AG04449 (cell line): ENCODE measurements at regions not wholly inside any gene's neighbourhood (a gene's known extent, or its start where the extent isn't known, plus 50 kb on each side); places are given as distances from the start of the nearest gene placed in this dataset.

Experiments used
- CTCF ChIA-PET: fragments of 350-600 bp; formaldehyde crosslinking; extraction: SDS; loops from one replicate; lab custom pipeline; 2021; ENCODE audit warnings: antibody characterized with exemption; lab: Yijun Ruan, JAX
- POLR2A ChIA-PET: fragments of 400-600, 350-600 bp; formaldehyde crosslinking; extraction: SDS; loops from one replicate; lab custom pipeline; 2020; ENCODE audit warnings: antibody characterized with exemption, inconsistent platforms; lab: Yijun Ruan, JAX
- DNase-seq: peaks from one replicate; pipeline ENCODE4 v3.0.0-alpha.2; 2010; ENCODE audit warnings: low read depth, low spot score
- H3K4me3 ChIP-seq: 2 replicates; pipeline ENCODE4 v1.5.1; 2011; ENCODE audit warnings: low read depth, mild to moderate bottlenecking, control low read depth, low read length
- TF ChIP-seq, protein P1 (sequence below): IDR thresholded peaks from one replicate; pipeline ENCODE4 v1.5.1; 2011; ENCODE audit warnings: mild to moderate bottlenecking, moderate library complexity, low read length, control low read depth, inconsistent platforms; ENCODE audit not compliant: insufficient read depth; ENCODE audit errors: missing control alignments

GRCh38 chr13:109846185-109846584 lies 59.8 kb upstream of the IRS2 start:
- TF ChIP-seq, protein P1, sequence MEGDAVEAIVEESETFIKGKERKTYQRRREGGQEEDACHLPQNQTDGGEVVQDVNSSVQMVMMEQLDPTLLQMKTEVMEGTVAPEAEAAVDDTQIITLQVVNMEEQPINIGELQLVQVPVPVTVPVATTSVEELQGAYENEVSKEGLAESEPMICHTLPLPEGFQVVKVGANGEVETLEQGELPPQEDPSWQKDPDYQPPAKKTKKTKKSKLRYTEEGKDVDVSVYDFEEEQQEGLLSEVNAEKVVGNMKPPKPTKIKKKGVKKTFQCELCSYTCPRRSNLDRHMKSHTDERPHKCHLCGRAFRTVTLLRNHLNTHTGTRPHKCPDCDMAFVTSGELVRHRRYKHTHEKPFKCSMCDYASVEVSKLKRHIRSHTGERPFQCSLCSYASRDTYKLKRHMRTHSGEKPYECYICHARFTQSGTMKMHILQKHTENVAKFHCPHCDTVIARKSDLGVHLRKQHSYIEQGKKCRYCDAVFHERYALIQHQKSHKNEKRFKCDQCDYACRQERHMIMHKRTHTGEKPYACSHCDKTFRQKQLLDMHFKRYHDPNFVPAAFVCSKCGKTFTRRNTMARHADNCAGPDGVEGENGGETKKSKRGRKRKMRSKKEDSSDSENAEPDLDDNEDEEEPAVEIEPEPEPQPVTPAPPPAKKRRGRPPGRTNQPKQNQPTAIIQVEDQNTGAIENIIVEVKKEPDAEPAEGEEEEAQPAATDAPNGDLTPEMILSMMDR: no peak
- H3K4me3 ChIP-seq: no peak overlapping the region
- POLR2A ChIA-PET: no interaction called here
- CTCF ChIA-PET: no interaction called here
- DNase-seq: no peak

DNA sequence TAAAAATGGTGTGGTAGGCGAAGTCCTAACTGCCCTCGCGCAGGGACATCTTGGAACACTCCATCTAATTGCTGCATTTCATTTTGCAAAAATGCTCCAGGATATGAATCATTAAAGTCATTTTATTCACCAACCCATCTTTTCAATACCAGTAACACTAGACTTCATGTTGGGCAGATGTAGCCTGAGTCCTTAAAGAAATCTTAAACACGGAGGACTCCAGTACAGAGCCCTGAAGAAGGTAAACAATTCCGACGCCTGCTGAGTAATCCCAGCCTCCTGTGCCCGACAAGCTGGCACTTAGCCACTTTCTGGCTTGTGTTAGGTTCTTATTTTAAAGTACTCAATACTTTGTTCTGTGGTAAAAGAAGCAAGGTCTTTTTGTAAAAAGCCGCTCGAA lies 58.0 kb upstream of the IRS2 start:
- POLR2A ChIA-PET: interaction anchor here (0.6 kb wide), 1 partner anchor 161 kb away, joined by 3 read pairs; no protein-coding TSS in a partner anchor
- DNase-seq: peak; percentile 12
- CTCF ChIA-PET: no interaction called here
- no peak overlapping the region for H3K4me3 ChIP-seq
- TF ChIP-seq, protein P1: no peak

DNA sequence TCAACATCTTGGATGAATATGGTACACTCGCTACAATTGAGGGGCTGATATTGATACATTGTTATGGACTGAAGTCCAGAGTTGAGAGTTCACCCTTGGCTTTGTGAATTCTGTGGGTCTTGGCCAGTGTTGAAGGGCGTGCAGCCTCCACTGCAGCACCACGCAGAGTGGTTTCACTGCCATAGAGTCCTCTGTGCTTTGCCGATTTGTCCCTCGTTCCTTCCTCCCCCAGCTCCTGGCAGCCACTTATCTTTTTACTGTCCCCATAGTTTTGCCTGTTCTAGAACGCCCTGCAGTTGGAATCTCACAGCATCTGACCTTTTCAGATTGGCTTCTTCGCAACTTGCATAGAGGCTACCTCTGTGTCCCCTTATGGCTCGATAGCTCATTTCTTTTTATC lies 57.3 kb upstream of the IRS2 start:
- ChIA-PET POLR2A (interaction anchor here (0.6 kb wide), 1 partner anchor 161 kb away, joined by 3 read pairs; no protein-coding TSS in a partner anchor), CTCF (no interaction called here)
- H3K4me3 ChIP-seq: no peak overlapping the region
- TF ChIP-seq, protein P1: no peak
- no peak for DNase-seq

DNA sequence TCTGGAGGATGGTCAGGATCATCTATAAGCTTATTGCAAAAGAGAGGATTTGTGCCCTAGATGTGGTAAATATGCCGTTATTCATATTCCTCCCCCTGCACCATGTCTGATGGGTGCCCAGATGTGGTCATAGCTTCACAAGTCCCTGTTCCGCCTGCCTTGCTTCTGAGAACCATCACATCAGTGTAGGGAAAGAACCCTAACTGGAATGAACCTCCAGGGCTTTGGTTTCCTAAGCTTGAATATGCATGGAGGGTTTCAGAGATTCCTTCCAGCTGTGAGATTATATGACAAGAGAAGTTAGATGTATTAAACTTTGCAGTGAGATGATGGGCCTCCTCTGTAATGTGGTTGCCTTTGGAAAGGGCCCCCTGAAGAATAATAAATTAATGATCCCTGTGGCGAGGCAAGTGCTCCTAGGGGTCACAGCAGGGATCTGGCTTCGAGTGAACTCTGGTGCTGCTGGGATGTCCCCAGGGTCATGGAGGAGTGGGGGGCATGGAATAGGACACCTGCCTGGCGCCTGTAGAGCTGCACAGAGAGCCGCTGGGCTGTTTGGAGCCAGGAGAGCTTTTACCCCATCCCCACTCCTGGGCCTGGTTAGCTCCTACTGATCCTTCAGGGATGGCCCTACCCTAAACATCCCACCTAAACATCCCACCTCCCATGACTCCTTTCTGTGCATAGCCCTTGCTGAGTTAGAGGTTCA lies 56.0 kb upstream of the IRS2 start:
- ChIA-PET CTCF (interaction anchor here (0.8 to 1.0 kb wide), 2 partner anchors 11 to 22 kb away, joined by 3 to 4 read pairs; no protein-coding TSS in a partner anchor), POLR2A (no interaction called here)
- no peak overlapping the region for H3K4me3 ChIP-seq
- no peak for DNase-seq
- TF ChIP-seq, protein P1: no peak

DNA sequence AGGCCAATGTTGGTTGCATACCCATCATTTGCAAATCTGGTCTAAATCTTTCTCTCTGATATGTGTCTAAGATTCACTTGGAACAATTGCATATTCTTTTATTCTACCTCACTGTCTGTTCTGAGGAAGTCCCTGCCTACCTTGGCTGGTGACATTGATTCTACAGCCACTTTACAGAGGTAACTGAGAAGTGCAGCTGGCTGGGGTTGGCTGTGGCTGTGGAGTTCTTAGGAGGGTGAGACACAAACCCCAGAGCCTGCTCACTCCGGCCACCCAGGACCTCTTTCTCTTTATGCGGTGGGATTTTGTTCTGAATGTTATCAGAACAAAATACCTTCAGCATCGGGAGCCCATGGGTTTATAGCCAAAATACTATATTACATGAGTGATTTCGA lies 54.5 kb upstream of the IRS2 start:
- CTCF ChIA-PET: interaction anchor here (1.2 kb wide), 1 partner anchor 12 kb away, joined by 3 read pairs; no protein-coding TSS in a partner anchor
- no peak overlapping the region for H3K4me3 ChIP-seq
- no peak for DNase-seq
- POLR2A ChIA-PET: no interaction called here
- TF ChIP-seq, protein P1: no peak

GRCh38 chr13:109840201-109840892 lies 54.0 kb upstream of the IRS2 start:
- DNase-seq: no peak
- ChIA-PET POLR2A (no interaction called here), CTCF (interaction anchor here (1.2 to 2.0 kb wide), 2 partner anchors 12 to 273 kb away, joined by 3 to 4 read pairs; no protein-coding TSS in a partner anchor)
- H3K4me3 ChIP-seq: no peak overlapping the region; the same call in 1 of the 2 replicates
- TF ChIP-seq, protein P1: no peak
